ENCODE measurements at regions not wholly inside any gene's neighbourhood (a gene's known extent, or its start where the extent isn't known, plus 50 kb on each side); places are given as distances from the start of the nearest gene placed in this dataset.
"Not testable (repeated sequence)": the region's sequence is repeated elsewhere in the genome, so short reads cannot be mapped to it uniquely, and the experiment has no call there.

- DNase-seq (ENCODE audit: low read depth) = no peak
These were observed 164.3 kb downstream of the BUB3 start for GRCh38 chr10:123318516-123318915.

DNA sequence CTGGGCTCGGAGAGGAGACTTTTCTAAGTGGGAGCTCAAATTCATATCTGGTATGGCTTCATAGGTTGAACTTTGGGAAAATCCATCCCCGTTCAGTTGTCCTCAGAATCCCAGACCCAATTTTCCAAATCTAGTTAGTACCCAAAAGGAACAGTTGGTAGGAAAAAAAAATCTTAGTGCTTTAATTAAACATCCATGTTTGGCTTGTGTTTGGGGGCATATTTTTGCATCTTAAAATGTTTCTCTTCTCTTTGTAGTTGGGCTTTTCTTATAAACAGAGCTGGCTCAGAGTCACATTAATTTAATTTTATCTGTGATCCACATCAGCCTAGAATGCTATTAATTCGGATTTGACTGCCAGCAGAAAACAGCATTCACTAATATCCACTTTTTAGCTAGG lies 165.9 kb downstream of the BUB3 start:
- DNase-seq (ENCODE audit: low read depth) = no peak

DNA sequence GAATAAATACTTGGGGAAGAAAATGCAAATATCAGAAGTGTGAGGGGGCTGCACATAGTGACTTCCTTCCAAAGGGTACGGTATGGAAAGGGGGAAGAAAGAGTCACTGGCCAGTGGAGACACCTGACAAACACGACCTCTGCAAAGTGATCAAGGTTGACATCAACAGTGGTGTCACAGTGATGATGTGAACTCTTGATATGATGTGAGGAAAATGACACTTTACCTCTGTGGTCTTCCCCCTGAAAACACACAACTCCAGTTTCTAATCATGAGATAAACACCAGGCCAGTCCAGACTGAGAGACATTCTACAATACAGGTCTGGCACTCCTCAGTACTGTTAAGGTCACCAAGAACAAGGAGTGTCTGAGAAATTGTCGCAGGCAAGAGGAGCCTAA lies 169.7 kb downstream of the BUB3 start:
- DNase-seq (ENCODE audit: low read depth) = no peak

DNA sequence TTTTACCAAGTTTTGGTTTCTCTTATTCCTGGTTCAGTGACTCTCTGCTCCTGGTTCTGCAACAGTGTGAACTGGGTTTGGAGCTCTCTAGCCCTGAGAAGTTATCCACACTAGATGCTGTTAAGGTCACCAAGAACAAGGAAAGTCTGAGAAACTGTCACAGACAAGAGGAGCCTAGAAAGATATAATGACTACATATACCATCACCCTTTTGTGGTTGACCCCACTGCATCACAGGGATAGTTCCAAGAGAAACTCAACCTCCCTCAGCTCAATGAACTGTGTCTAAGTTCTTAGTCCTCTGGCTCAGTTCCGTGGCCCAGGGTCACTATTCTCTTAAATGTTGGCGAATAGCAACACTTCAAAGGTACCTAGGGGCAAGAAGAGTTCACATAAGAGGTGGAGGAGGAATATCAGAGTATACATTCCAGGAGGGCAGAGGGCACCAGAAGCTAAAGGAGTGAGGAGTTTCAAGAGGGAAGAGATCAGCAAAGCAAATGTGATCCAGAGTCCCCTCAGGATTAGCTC lies 171.5 kb downstream of the BUB3 start:
- no peak for DNase-seq (ENCODE audit: low read depth)

GRCh38 chr10:123326674-123327073 lies 172.5 kb downstream of the BUB3 start:
- no peak for DNase-seq (ENCODE audit: low read depth)

- DNase-seq (ENCODE audit: low read depth) = no peak
These were observed 173.2 kb downstream of the BUB3 start for GRCh38 chr10:123327450-123327849.

DNA sequence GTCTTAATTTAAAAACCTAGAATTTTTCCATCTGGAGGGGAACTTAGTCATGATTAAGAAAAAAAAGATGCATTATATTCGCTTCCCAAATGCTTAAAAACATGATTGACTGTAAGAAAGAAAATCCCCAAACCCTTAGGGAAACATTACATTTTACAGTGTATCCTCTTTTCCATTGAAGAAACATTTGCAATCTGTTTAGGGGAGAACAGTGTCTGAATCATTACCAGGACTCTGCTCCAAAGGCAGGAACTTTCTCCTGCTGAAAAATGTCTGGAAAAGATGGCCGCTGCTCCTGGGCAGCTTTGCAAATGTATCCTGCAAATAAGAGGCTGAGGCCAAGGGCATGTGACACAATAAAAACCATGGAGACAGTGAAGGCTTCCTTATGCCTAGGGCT lies 173.7 kb downstream of the BUB3 start:
- DNase-seq (ENCODE audit: low read depth) = no peak

DNA sequence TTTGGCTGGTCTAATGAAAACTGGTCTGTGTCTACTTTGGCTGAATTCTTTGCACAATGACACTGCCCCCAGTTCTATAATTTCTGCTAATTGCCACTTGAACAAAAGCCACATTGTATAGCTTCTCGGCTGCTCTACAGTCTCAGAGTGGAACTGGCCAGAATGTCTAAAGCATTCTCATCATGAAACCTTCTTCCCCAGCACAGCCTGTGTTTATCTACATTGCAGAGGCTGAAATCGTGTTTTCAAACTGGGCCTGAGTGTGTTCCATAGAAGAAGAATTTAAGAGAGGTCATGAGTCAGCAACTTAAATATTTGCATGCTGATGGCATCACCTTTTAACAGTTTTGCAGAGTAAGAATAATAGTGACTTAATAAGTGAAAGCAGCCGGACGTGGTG lies 177.2 kb downstream of the BUB3 start:
- no peak for DNase-seq (ENCODE audit: low read depth)

- DNase-seq (ENCODE audit: low read depth) = no peak
These were observed 192.4 kb downstream of the BUB3 start for GRCh38 chr10:123346581-123346980.

GRCh38 chr10:123348691-123349572 lies 194.7 kb downstream of the BUB3 start:
- no peak for DNase-seq (ENCODE audit: low read depth)

GRCh38 chr10:123351715-123352114 lies 197.5 kb downstream of the BUB3 start:
- DNase-seq (ENCODE audit: low read depth) = no peak

DNA sequence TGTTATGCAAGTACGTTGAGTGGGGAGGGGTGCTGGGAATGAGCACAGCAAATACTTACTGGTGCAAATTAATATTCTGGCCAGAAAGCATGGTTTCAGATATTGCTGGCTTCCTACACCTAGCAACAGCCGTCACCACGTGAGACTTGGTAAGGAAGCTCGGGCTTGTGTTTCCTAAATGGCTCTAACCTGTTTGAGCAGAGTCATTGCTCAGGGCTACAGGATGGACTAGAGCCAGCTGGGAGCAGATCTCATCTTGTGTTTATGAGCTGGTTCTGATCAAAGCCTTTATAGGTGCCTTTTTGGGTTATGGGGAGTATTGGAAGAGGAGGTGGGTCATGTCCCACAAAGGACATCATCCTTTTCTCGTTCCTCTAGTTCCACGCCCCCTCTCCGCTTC lies 200.3 kb downstream of the BUB3 start:
- DNase-seq (ENCODE audit: low read depth) = no peak

DNA sequence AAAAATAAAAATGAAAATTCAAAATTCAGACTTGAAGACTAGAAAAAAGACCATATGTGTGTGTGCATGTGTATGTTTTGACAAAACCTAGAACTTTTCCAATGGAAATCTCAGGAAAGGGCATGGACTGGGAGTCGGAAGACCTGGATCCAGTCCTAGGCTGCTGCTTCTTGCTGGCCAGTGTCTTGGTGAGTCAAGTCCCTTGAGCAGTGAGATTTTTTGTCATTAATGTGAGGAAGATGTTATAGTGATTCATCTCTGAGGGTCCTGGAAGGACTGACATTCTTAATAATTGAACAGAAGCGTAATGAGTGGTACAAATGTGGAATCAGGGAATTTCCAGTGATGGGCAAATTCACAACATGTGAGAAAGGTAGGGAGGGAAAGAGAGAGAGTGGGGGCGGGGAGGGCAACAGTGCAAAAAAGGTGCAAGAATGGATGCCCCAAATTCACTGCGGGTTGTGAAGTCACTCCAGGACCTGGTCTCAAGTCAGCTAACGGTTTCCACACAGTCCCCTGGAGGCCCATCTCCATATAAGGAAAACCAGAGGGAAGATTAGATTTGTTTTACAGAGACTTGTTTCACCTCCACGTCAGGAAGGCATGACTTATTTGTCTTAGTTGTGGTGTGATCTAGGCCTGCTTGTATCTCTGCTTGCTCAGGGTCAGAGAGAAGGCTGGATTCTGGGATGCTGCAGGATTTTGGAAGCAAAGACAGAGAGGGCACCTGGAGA lies 201.7 kb downstream of the BUB3 start:
- peak; percentile 20 for DNase-seq (ENCODE audit: low read depth)

DNA sequence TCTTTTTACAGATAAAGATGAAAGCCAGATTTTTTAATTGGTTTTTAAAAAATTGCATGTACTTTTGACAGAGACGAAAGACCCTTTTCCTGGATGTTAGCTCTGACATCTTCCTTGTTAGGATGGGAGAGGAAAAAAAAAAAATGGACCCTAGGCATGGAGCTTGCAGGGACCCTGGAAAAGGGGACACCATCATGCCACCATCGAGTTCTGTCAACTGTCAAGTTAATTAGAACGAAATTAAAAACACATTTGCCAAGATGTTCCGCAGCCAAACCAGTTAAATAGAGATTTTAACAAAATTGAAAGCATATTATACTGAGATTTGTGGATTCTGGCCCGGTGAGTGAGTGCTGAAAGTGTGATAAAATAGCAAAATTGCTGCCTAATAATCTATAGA lies 202.6 kb downstream of the BUB3 start:
- DNase-seq (ENCODE audit: low read depth) = no peak

DNA sequence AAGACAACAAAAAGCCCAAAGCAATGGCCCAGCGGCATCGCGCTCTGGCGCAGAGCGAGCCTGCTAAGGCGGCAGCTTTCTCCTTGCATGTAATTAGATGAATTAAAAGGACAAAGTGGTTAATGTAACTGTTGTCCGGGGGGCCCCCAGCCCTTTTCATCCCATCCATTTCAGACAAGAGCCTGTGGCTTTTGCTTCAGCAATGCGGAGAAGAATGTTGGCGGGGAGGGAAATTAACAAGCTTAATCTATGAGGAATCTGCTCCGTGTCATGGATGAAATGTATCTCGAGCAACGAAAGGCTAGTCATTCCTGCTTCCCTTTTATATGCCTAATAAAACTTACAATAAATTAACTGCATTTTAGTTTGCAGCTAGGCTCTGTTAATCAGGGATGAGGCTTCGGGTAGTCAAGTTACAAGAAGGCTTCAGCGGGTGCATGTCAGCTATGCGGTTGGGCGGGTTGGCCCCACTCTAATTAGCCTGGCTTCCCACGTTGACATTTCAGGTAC lies 203.3 kb downstream of the BUB3 start:
- no peak for DNase-seq (ENCODE audit: low read depth)

- DNase-seq (ENCODE audit: low read depth) = no peak
These were observed 205.3 kb downstream of the BUB3 start for GRCh38 chr10:123359539-123359938.

- no peak for DNase-seq (ENCODE audit: low read depth)
These were observed 207.6 kb downstream of the BUB3 start for GRCh38 chr10:123361832-123362231.

DNA sequence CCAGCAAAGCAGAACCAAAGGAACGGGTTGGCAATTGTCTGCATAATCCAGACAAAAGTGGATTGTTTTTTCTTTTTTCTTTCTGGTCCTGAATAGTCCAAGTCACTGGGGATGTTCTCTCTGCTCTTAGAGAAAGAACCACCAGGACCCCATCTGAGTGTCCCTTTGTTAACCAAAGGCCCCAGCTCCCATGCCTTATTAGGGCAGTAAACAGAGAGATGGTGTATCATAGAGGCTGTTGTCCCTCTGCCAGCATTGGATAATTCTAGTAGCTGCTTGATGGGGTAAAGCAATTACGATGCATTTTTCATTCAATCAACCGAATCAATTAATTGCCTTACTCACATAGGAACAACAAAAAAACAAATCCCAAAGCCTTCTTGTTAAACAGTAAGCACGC lies 213.0 kb downstream of the BUB3 start:
- no peak for DNase-seq (ENCODE audit: low read depth)

DNA sequence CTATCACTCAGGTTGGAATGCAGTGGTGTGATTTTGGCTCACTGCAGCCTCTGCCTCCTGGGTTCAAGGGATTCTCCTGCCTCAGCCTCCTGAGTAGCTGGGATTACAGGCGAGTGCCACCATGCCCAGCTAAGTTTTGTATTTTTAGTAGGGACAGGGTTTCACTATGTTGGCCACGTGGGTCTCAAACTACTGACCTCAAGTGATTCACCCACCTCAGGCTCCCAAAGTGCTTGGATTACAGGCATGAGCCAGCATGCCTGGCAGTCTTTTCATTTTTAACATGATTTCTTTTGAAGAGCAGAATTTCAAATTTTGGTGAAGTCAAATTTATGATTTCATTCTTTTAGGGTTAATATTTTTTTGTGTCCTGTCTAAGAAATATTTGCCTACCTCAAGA lies 217.4 kb downstream of the BUB3 start:
- DNase-seq (ENCODE audit: low read depth) = not testable (repeated sequence)

- no peak for DNase-seq (ENCODE audit: low read depth)
These were observed 219.4 kb downstream of the BUB3 start for GRCh38 chr10:123373591-123373990.

DNA sequence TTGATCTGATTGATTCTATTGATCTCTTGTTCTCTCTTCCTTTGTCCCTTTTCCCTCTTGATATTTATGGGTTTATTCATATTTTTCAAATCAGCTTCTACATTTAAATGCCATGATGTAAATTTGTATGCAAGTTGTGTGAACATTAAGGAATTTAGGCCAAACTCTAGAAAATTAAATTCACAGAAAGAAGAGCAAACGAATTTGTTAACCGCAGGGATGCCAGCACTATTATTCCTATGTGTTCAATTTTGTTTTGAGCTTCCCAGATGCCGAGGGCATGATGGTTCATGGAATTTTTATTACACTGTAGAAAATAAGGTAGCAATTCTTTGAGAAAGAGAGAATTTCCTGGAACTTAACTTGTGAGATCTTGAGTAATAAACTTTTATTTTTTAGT lies 220.9 kb downstream of the BUB3 start:
- DNase-seq (ENCODE audit: low read depth) = no peak

- no peak for DNase-seq (ENCODE audit: low read depth)
These were observed 221.5 kb downstream of the BUB3 start for GRCh38 chr10:123375738-123376137.

- DNase-seq (ENCODE audit: low read depth) = no peak
These were observed 223.7 kb downstream of the BUB3 start for GRCh38 chr10:123377883-123378282.
